HG02798 (cell line): ENCODE measurements at regions not wholly inside any gene's neighbourhood (a gene's known extent, or its start where the extent isn't known, plus 50 kb on each side); places are given as distances from the start of the nearest gene placed in this dataset.
A peak's percentile ranks its signal among the peaks of the same experiment; 100 is the strongest.

Experiments
- ATAC-seq: cut with Tn5 transposase; IDR thresholded peaks from one replicate; pipeline ENCODE4 v1.9.1; 2021; ENCODE audit warnings: mild to moderate bottlenecking; ENCODE audit not compliant: unreplicated experiment, poor library complexity

- no peak for ATAC-seq
Measured at GRCh38 chr1:173417563-173417962, 59.6 kb upstream of the PRDX6 start.

- peak; percentile 37 for ATAC-seq
Measured at GRCh38 chr1:173418107-173418985, 58.8 kb upstream of the PRDX6 start.

- ATAC-seq: peak; percentile 23
Measured at GRCh38 chr1:173420330-173420806, 56.8 kb upstream of the PRDX6 start.

- ATAC-seq: no peak
Measured at GRCh38 chr1:173421286-173421685, 55.8 kb upstream of the PRDX6 start.

GRCh38 chr1:173421789-173422188, 55.3 kb upstream of the PRDX6 start:
- no peak for ATAC-seq

GRCh38 chr1:173422456-173422976, 54.6 kb upstream of the PRDX6 start:
- ATAC-seq: no peak

GRCh38 chr1:173423291-173423690, 53.8 kb upstream of the PRDX6 start:
- ATAC-seq: no peak

- no peak for ATAC-seq
Measured at GRCh38 chr1:173424143-173424542, 53.0 kb upstream of the PRDX6 start.

- no peak for ATAC-seq
Measured at GRCh38 chr1:173424782-173425407, 52.2 kb upstream of the PRDX6 start.

- no peak for ATAC-seq
Measured at GRCh38 chr1:173426057-173426456, 51.1 kb upstream of the PRDX6 start.

- ATAC-seq: no peak
Measured at GRCh38 chr1:173427146-173428054, 49.7 kb upstream of the PRDX6 start.
